AG20443 (cell line): ENCODE measurements at regions not wholly inside any gene's neighbourhood (a gene's known extent, or its start where the extent isn't known, plus 50 kb on each side); places are given as distances from the start of the nearest gene placed in this dataset.

Experiments used
- DNase-seq: peaks from one replicate; pipeline ENCODE4 v3.0.0; 2012; ENCODE audit warnings: low spot score, mixed read lengths

- DNase-seq: no peak
These were observed 513.1 kb downstream of the KCNH5 start for GRCh38 chr14:62532181-62532580.

GRCh38 chr14:62546862-62547474, 498.3 kb downstream of the KCNH5 start:
- no peak for DNase-seq

- DNase-seq: no peak
These were observed 487.8 kb downstream of the KCNH5 start for GRCh38 chr14:62557416-62557815.

GRCh38 chr14:62558451-62558850, 486.8 kb downstream of the KCNH5 start:
- no peak for DNase-seq

GRCh38 chr14:62585247-62585646, 460.0 kb downstream of the KCNH5 start:
- no peak for DNase-seq

GRCh38 chr14:62592877-62593276, 452.4 kb downstream of the KCNH5 start:
- DNase-seq: no peak

- DNase-seq: no peak
These were observed 448.1 kb downstream of the KCNH5 start for GRCh38 chr14:62597143-62597542.

- DNase-seq: no peak
These were observed 445.5 kb downstream of the KCNH5 start for GRCh38 chr14:62599616-62600385.

- DNase-seq: no peak
These were observed 442.5 kb downstream of the KCNH5 start for GRCh38 chr14:62602712-62603111.

- DNase-seq: no peak
These were observed 440.7 kb downstream of the KCNH5 start for GRCh38 chr14:62604524-62604923.

- no peak for DNase-seq
These were observed 431.1 kb downstream of the KCNH5 start for GRCh38 chr14:62614122-62614521.

GRCh38 chr14:62616668-62617067, 428.6 kb downstream of the KCNH5 start:
- DNase-seq: no peak

- DNase-seq: no peak
These were observed 418.8 kb downstream of the KCNH5 start for GRCh38 chr14:62626416-62626815.

- no peak for DNase-seq
These were observed 416.0 kb downstream of the KCNH5 start for GRCh38 chr14:62629176-62629725.

- no peak for DNase-seq
These were observed 414.1 kb downstream of the KCNH5 start for GRCh38 chr14:62631176-62631575.

GRCh38 chr14:62632771-62633170, 412.5 kb downstream of the KCNH5 start:
- DNase-seq: no peak

GRCh38 chr14:62645649-62646048, 399.6 kb downstream of the KCNH5 start:
- no peak for DNase-seq
